ENCODE measurements at regions not wholly inside any gene's neighbourhood (a gene's known extent, or its start where the extent isn't known, plus 50 kb on each side); places are given as distances from the start of the nearest gene placed in this dataset.

DNA sequence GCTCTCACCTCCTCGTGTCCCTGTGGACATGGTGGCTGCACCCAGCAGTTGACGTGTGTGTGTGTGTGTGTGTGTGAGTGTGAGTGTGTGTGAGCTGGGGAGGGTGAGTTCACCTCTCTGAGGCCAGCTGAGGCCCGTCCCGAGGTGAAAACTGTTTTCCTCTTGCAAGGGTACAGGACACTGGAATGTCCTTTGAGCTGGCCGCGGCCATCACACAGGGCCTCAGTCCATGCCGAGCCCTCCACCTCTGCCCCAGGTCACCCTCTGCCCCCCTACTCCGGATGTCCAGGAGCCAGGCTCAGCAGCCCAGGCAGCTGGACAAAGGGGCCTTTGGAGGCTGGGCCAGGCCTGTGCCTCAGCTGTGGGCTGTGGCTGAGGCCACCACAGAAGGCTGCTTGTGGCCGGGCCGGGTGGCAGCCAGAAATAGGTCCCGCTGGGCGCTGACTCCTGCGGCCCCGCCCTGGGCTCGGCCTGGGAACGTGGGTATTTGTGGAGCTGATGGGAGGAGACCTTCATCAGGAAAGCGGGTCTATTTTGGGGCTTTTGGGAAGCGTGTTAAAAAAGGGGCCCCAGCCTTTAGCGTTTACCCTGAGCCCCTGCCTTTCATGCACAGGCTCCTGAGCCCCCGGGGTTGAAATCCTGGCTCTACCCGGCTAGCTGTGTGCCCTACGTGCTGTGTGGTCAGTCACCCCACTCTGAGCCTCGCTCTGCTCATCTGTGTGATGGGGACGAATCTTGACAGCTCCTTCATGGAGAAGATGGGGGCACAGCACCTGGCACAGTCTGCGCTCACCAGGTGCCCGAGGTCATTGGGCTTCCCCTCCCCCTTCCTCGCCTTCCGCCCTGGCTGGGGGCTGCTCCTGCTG lies 75.1 kb upstream of the IER5L start:
- peak; percentile 80 for DNase-seq

GRCh38 chr9:129250786-129251185 lies 72.7 kb upstream of the IER5L start:
- no peak for DNase-seq

DNA sequence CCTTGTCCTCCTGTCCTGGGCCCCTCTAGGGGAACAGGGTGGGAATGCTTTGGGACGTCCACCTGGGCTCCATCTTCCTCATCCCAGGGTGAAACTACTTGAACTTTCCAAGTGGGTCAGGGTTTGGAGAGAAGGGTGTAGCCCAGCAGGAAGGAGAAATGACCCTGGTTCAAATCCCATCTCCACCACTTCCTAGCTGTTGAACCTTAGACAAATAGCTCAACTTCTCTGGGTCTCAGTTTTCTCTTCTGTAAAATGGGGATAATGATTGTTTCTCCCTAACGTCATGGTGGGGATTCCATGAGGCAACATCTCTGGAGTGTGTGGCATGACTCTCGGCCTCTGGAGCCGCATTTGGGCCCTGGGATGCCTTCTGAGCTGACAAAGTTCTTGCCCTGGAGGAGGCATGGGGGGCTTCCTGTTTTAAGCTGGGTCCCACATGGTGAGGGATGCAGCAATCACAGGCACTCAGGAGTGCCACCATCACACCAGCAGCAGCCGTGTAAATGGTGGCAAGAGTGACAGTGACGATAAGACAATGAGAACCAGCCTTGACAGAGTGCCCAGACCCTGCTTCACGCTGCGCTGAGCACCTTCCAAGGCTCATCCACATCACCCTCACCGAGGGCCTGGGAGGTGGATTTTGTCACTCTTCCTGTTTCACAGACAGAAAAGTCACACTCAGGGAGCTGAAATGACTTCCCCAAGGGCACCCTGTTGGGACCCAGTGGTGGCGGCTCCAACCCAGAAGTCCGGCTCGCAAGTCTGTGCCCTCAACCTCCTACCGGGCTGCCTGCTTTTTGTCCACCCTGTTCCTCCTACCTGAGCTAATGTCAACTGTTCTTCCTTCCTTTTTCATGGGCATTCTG lies 69.5 kb upstream of the IER5L start:
- DNase-seq, result no peak

- DNase-seq, result no peak
Observed at GRCh38 chr9:129245276-129245675, 67.2 kb upstream of the IER5L start.

GRCh38 chr9:129242971-129243561 lies 65.0 kb upstream of the IER5L start:
- DNase-seq, result peak; percentile 62

DNA sequence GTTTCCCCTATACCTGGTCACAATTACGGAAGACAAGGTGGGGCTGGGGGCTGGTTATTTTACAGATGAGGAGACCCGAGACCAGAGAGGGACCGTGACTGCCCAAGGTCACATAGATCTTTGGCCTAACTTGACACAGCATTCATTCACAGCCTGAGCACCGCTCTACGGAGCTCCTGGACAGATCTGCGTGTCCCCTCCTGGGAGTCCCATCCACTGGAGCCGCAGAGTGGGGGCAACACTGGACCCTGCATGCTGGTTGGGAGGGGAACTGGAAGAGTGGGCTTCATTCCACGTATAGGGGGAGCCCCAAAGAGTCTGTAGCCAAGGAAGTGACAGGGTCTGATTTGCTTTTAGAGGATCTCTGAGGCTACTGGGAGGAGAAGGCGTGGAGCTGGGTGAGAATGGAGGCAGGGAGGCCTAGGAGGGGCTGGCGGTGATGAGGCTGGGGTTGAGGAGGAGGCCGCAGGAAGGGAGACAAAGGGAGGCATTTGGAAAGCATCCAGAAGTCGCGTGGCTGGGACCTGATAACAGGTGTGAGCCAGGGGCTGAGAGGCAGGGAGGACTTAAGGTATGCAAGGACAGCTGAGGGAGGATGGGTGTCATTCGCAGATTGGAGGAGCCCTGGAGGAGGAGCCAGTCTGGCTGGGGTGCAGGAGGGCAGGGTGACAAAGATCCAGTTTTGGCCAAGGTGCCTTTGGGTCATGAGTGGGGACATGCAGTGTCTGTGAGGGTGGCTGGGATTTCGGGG lies 64.3 kb upstream of the IER5L start:
- DNase-seq, result no peak

DNA sequence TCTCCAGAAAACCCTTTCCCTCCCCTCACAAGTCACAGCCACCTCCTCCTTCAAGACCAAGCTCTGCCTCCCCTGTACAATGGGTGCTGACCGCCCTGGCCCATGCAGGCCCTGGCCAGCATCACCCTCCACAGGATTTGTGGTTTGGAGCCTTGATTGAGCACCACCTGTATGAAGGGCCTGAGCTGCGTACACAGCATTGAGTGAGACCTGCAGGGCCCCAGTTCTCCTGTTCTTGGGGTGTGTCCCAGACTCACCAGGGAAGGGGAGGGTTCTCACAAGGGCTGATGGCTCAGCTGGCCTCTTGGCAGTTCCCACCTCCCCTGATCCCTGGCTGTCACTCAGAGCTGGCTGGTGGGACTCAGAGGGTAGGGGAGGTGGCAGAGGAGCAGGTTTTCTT lies 63.7 kb upstream of the IER5L start:
- DNase-seq, result no peak

DNA sequence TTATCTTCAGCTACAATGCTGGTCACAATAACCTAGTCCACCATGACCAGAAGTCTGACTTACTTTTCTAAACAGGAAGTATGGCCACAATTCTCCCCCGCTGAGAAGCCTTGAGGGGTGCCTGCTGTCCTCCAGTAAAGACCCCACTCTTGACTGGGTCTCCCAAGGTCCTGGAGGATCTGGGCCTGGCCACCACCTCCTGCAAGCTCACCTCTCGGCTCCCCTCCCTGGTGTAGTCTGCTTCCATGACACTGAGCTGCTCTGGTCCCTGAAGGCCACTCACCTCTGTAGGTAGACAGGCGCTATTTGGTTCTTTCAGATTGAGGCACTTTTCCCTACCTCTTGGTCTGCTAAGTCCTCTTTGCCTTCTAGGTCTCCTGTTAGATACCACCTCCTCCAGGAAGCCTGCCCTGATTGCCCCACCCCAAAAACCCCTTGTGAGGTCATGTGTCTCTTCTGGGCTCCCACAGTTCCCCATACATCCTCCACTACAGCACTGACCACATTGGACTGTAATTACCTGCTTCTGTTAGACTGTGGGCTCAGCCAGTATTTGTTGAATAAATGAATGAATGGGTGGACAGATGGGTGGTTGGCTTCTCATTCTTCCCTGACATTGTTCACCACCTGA lies 62.6 kb upstream of the IER5L start:
- DNase-seq, result no peak

GRCh38 chr9:129239946-129240490 lies 62.0 kb upstream of the IER5L start:
- no peak for DNase-seq

DNA sequence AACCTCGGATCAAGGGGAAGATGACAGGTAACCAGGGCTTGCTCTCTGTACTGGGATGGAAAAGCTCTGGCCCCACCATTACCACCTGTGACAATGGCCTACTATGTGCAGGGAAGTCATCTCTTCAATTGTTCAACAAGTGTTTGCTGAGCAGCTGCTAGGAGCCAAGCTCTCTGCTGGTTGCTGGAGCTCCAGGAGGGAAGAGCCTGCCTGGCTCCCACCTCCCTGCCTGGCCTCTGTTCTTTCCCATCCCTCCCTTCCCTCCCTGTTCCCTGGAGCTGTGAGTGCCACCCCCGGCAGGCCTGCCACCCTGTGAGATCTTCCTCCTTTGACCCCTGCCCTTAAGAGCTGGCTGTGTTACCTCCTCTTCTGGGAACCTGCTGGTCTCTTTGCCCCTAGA lies 59.7 kb upstream of the IER5L start:
- no peak for DNase-seq

DNA sequence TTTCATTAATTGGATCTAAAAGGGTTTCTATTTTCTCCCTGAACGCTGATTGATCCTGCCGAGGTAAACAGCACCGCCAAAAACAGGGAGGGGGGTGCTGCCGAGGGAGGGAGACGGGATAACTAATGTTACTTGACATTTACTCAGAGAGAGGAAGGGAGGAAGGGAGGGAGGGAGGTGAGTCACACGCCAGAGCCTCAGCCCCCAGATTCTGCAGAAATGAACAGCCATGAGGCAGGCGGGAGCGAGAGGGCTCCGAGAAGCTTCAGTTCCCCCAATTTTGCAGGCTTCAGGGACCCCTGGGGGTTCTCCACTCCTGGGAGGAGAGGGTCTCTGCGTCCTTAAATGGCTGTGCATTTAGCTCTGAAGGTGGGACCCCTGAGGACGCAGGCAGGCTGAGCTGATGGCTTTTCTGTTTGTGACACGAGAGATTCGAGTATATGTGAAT lies 59.1 kb upstream of the IER5L start:
- DNase-seq, result no peak

GRCh38 chr9:129236441-129237145 lies 58.5 kb upstream of the IER5L start:
- no peak for DNase-seq

GRCh38 chr9:129235931-129236331 lies 57.9 kb upstream of the IER5L start:
- DNase-seq, result no peak

- DNase-seq, result no peak
Observed at GRCh38 chr9:129235041-129235930, 57.2 kb upstream of the IER5L start.

DNA sequence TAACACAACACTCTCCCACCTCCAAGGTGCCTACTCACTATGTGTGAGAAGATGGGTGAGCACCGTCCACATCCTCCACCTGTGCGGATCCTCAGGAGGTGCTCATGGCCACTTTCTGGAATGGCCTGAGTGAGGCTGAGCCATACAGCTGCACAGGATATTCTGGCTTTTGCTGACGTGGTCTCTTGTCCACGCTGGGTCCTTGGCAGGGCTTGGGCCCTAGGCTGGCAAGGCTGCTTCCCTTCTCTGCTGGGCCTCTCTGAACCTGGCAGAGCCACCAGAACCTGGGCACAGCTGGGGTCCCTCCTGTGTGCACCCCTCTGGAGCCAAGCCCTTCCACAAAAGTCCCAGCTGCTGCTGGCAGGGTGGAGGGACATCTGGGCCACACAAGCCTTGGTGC lies 56.4 kb upstream of the IER5L start:
- DNase-seq, result no peak

DNA sequence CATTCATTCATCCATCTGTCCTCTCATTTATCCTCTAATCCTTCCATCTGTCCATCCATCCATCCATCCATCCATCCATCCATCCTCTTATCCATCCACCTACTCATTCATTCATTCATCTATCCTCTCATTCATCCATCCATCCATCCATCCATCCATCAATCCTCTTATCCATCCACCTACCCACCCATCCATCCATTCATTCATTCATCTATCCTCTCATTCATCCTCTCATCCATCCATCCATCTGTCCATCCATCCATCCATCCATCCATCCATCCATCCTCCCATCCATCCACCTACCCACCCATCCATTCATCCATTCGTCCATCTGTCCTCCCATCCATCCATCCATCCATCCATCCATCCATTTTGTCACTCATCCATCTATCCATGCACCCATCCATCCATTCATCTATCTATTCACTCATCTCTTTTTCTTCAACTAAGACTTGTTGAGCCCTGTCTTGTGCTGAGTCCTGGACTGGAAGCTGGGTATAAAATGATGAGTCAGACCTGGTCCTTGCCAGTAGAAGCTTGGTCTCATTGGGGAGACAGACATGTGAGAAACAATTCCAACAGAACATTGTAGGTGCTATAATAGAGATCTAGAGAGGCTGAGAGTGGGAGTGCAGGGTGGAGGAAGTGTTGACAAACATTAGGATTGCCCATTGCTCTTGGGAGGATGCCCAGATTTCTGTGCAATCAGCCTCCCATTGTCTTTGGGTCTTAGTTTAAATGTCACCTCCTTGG lies 55.0 kb upstream of the IER5L start:
- DNase-seq, result no peak

- no peak for DNase-seq
Observed at GRCh38 chr9:129231759-129232158, 53.7 kb upstream of the IER5L start.

DNA sequence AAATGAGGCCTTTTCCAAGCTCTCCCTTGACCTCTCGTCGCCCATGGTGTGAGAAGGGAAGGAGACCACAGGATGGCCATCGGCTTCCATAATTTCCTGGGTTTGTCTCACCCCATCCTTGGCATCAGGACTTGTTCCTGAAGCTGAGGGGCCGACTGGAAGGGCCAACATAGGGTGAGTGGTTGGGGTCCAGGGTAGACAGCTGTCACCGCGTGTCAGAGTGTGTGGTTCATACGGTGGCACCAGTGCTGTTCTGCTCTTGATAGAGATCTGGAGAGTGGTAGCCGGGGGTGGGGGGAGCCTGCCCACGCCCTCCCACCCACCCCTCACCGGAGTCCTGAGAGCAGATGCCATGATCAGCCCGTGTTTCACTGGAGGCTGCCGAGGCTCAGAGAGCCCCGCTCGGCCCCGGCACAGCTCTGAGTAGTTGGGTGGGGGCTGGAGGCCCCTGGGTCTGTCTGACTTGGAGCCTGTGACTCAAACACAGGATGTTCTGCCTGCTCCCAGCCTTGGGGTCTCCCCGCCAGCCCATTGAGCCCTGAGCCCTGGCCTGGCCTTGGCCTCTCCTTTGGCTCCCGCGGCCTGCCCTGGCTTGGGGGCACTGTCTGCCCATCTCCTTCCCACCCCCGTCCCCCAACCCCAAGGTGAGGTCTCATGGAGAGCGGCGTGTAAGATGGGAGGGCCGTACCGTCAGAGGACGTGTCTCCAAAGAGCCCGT lies 53.1 kb upstream of the IER5L start:
- DNase-seq, result peak; percentile 12

DNA sequence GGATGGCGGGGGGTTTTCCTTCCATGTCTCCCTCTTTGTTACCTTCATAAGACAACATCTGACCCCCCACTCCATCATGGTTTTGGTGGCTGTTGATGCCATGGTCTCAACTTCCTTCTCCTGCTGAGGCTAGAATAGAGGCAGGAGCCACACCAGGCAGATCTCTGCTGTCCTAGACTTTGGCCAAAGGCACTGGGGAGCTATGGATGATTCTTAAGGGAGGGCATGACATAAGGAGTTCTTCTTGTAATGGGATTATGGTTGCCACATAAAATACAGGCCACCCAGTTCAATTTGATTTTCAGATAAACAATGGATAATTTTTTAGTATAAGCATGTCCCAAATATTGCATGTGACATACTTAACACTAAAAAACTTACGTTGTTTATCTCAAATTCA lies 52.2 kb upstream of the IER5L start:
- DNase-seq, result no peak

Data from left hindlimb (tissue), 1 donor.